ENCODE measurements at regions not wholly inside any gene's neighbourhood (a gene's known extent, or its start where the extent isn't known, plus 50 kb on each side); places are given as distances from the start of the nearest gene placed in this dataset.
"Not testable (repeated sequence)": the region's sequence is repeated elsewhere in the genome, so short reads cannot be mapped to it uniquely, and the experiment has no call there.

- DNase-seq: no peak
Observed at GRCh38 chr4:12144051-12144450, 715.4 kb upstream of the HS3ST1 start.

GRCh38 chr4:12140864-12141263 lies 712.2 kb upstream of the HS3ST1 start:
- no peak for DNase-seq

GRCh38 chr4:12139296-12139695 lies 710.6 kb upstream of the HS3ST1 start:
- DNase-seq: no peak

DNA sequence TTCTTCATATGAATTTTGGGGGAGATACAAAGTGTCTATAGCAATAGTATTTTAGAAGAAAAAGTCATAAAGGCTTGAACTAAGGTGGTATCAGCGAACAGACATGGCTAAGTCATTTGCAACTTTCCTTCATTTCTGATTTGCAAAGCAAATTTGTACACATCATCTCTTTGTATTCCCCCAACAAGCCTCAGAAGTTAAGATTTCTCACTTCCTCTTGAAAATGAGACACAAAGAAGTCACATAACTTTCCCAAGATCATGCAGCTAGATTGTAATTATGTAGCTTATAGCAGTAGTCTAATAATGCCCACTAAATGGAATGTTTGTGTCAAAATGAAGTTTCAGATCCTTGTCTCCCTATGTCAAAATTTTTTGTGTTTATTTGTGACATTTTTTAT lies 709.8 kb upstream of the HS3ST1 start:
- DNase-seq: no peak

- no peak for DNase-seq
Observed at GRCh38 chr4:12137575-12137974, 708.9 kb upstream of the HS3ST1 start.

DNA sequence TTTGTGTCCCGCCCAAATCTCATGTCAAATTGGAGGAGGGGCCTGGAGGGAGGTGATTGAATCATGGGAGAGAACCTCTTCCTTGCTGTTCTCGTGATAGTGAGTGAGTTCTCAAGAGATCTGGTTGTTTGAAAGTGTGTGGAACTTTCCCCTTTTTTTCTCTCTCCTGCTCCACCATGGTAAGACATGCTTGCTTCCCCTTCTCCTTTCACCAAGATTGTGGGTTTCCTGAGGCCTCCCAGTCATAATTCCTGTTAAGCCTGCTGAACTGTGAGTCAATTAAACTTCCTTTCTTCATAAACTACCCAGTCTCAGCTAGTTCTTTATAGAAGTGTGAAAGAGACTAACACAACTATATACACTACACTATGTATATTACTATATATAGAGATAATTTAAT lies 697.8 kb upstream of the HS3ST1 start:
- DNase-seq: no peak

- DNase-seq: no peak
Observed at GRCh38 chr4:12124138-12124537, 695.4 kb upstream of the HS3ST1 start.

GRCh38 chr4:12123707-12124106 lies 695.0 kb upstream of the HS3ST1 start:
- DNase-seq: no peak

DNA sequence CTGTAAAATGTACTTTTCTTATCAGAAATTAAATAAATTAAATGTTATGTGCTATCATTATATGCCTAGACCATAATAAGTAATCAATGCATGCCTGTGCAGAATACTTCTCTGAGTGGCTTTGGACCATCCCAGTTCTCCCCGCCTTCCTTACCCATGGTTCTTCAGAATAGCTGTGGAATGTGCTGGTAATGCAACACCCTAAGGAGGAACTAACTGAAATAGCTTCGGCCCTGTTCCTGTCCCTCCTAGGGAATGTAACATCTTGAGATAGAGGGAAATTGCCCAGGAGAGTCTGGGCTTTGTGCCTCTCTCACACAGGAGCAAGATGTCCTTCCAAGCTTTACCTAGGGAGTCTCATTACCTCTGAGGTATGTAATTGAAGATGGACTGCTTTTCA lies 693.6 kb upstream of the HS3ST1 start:
- DNase-seq: no peak

GRCh38 chr4:12120968-12121367 lies 692.3 kb upstream of the HS3ST1 start:
- no peak for DNase-seq

DNA sequence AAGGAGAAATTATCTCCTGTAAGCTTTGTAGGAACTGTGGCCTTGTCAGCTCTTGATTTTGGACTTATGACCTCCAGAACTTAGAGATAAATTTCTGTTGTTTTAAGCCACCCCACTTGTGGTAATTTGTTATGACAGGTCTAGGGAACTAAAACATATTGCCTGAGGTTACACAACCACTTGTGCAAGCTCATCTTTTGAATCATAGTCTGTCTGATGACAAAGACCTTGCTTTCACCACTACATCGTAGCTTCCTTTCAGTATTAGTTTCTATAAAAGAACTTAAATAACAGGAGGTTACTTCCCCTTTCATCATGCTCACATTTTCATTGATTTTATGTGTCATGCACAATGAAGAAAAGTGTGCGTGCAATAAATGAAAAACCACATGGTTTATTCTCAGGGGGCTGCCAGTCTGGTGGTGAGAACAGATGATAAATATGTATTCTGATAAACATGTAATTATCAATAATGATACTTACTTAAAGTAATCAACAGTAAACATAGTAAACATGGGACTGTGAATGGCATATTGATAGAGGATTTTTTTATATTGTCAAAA lies 690.0 kb upstream of the HS3ST1 start:
- DNase-seq: no peak

- DNase-seq: no peak
Observed at GRCh38 chr4:12116009-12116552, 687.4 kb upstream of the HS3ST1 start.

DNA sequence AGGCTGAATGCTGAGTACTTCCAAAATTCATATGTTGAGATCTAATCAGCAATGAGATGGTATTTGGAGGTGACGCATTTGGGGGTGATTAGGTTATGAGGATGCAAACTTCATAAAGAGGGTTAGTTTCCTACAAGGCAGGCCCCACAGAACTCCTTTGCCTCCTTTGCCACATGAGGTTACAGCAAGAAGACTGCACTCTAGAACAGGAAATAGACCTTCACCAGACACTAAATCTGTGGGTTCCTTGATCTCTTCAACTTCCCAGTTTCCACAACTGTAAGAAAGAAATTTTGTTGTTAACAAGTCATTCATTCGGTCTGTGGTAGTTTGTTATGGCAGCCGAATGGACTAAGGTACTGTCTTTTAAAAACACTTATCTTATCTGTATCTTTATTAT lies 681.9 kb upstream of the HS3ST1 start:
- DNase-seq: no peak

GRCh38 chr4:12109056-12109455 lies 680.4 kb upstream of the HS3ST1 start:
- not testable (repeated sequence) for DNase-seq

GRCh38 chr4:12105519-12105918 lies 676.8 kb upstream of the HS3ST1 start:
- no peak for DNase-seq

- DNase-seq: not testable (repeated sequence)
Observed at GRCh38 chr4:12089920-12090319, 661.2 kb upstream of the HS3ST1 start.

DNA sequence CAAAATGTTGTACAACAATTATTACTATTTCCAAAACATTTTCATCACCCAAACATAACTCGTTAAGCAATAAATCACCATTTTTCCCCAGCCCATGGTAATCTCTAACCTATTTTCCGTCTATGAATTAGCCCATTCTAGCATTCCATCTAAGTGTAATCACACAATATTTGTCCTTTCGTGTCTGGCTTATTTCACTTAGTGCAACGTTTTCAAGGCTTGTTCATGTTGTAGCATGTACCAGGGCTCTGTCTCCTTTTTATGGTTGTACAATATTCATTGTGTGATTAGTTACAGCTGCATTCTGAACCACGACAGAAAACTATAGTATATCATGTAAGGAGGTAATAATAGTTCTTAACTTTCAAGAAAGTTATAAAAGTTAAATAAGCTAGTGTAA lies 656.0 kb upstream of the HS3ST1 start:
- no peak for DNase-seq

- DNase-seq: no peak
Observed at GRCh38 chr4:12071316-12071715, 642.6 kb upstream of the HS3ST1 start.

GRCh38 chr4:12053966-12054365 lies 625.3 kb upstream of the HS3ST1 start:
- DNase-seq: no peak

DNA sequence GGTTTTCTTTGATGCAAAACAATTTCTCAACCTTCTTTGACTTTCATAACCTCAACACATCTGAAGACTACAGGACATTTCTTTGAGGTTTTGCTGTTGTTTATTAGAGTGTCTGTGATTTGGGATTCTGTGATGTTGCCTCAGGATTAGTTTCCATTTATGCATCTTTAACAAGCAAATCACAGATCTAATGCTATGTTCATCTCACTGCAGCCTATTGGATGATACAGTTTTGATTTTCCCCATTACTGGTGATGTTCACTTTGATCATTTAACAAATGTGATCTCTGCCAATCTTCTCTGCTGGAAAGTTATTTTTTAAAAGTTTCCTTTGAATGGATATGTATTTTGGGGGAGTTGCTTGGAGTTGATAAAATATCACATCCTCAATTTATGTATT lies 624.9 kb upstream of the HS3ST1 start:
- DNase-seq: no peak

GRCh38 chr4:12050357-12050756 lies 621.7 kb upstream of the HS3ST1 start:
- DNase-seq: no peak

- DNase-seq: no peak
Observed at GRCh38 chr4:12042818-12043217, 614.1 kb upstream of the HS3ST1 start.

- DNase-seq: no peak
Observed at GRCh38 chr4:12041828-12042227, 613.1 kb upstream of the HS3ST1 start.

- DNase-seq: no peak
Observed at GRCh38 chr4:12036450-12036849, 607.8 kb upstream of the HS3ST1 start.

DNA sequence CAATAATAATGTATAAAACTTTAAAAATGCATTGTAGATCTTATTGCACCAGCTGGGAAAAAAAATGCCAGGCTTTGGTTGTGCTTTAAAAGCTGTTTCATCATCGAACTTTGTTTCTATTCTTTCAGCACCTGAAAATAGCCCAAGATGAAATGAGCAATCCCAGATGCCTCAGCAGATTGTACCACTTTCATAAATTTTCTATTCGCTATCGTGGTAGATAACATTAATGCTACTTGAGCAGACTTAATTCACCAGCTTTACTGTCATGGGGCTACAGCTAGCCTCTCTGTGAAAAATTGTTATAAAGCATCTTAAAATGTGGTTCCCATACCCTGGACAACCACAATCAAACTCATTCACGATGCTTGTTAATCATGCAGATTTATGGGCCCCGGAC lies 599.6 kb upstream of the HS3ST1 start:
- DNase-seq: no peak

DNA sequence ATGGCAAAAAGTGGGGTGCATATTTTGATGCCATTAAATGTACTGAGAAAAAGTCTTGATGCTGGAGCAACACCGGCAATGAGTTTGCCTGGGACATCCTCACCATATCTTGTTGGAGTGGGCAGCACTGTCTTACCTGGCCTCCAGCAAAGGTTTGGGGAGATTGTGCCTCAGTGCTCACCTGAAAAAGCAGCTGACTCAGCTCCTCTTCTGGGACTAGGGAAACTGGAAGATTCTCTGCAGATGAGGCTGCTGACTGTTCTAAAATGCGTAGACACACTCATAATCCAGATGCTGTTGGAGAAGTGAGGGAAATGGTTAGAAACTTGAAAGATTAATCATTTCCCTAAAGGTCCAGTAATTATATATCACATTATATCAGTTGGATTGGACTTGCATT lies 593.7 kb upstream of the HS3ST1 start:
- no peak for DNase-seq

All from 8988T (cell line).